A673 (cell line): ENCODE measurements at regions not wholly inside any gene's neighbourhood (a gene's known extent, or its start where the extent isn't known, plus 50 kb on each side); places are given as distances from the start of the nearest gene placed in this dataset.
"Not testable (repeated sequence)": the region's sequence is repeated elsewhere in the genome, so short reads cannot be mapped to it uniquely, and the experiment has no call there.

Source experiments
- BruUV-seq: library from RNA; stranded (reverse); fragments of 400-500 nt; replicated peaks from 2 replicates; lab custom pipeline; 2021; lab: Mats Ljungman, UMichigan
- CTCF ChIA-PET: fragments of 300-600 bp; sonication (Branson Sonifier 250); formaldehyde crosslinking; loops from one replicate; lab custom pipeline; 2022; ENCODE audit warnings: antibody characterized with exemption; lab: Charles Lee
- POLR2A ChIA-PET: fragments of 300-600 bp; sonication (Branson Sonifier 250); formaldehyde crosslinking; loops from one replicate; lab custom pipeline; 2022; ENCODE audit warnings: antibody characterized with exemption; ENCODE audit not compliant: low non-redundant PET; lab: Charles Lee
- DNase-seq: peaks from one replicate; pipeline ENCODE4 v3.0.0-alpha.2; 2015; ENCODE audit warnings: low spot score
- H3K27ac ChIP-seq: fragments of 200-600 bp; sonication (generic); 2 replicates; pipeline ENCODE4 v1.5.1; 2016; ENCODE audit warnings: mixed run types, low read depth, mild to moderate bottlenecking, mixed read lengths, antibody characterized with exemption, low read length; ENCODE audit not compliant: poor library complexity, severe bottlenecking
- H3K27me3 ChIP-seq: fragments of 200-600 bp; sonication (generic); replicated peaks from 2 replicates; pipeline ENCODE4 v1.6.1; 2017; ENCODE audit warnings: mixed run types, low read depth, mild to moderate bottlenecking, mixed read lengths, antibody characterized with exemption, low read length; ENCODE audit not compliant: insufficient read depth, poor library complexity
- H3K36me3 ChIP-seq: fragments of 200-600 bp; sonication (generic); 2 replicates; pipeline ENCODE4 v1.6.1; 2016; ENCODE audit warnings: mixed run types, mild to moderate bottlenecking, mixed read lengths, antibody characterized with exemption, low read length; ENCODE audit not compliant: insufficient read depth, poor library complexity, severe bottlenecking
- H3K4me1 ChIP-seq: fragments of 200-600 bp; sonication (generic); 2 replicates; pipeline ENCODE4 v1.6.1; 2017; ENCODE audit warnings: mixed run types, mild to moderate bottlenecking, mixed read lengths, antibody characterized with exemption, low read length; ENCODE audit not compliant: insufficient read depth, poor library complexity, severe bottlenecking
- H3K4me3 ChIP-seq: fragments of 200-600 bp; sonication (generic); 2 replicates; pipeline ENCODE4 v1.5.1; 2016; ENCODE audit warnings: low read depth, mixed run types, mild to moderate bottlenecking, mixed read lengths, low read length; ENCODE audit not compliant: poor library complexity, severe bottlenecking
- H3K9me3 ChIP-seq: fragments of 200-600 bp; sonication (generic); 2 replicates; pipeline ENCODE4 v1.6.1; 2016; ENCODE audit warnings: mixed run types, low read depth, mild to moderate bottlenecking, mixed read lengths, antibody characterized with exemption, low read length; ENCODE audit not compliant: poor library complexity, severe bottlenecking
- CTCF ChIP-seq: fragments of 300-800, 200-600 bp; sonication (generic); conservative IDR thresholded peaks from 2 replicates; pipeline ENCODE4 v1.5.1; 2017; ENCODE audit warnings: low read depth, mild to moderate bottlenecking, antibody characterized with exemption, low read length, moderate library complexity, mixed read lengths
- EZH2 ChIP-seq: fragments of 200-600 bp; sonication (generic); IDR thresholded peaks from 2 replicates; pipeline ENCODE4 v1.6.1; 2017; ENCODE audit warnings: borderline replicate concordance, low read depth, mild to moderate bottlenecking, mixed read lengths, antibody characterized with exemption, low read length; ENCODE audit not compliant: poor library complexity, severe bottlenecking
- intact Hi-C: fragments of 100-400 bp; cut with micrococcal nuclease; formaldehyde crosslinking; loops from one replicate; pipeline ENCODE4 v1.10.0; 2022; ENCODE audit not compliant: unreplicated experiment

GRCh38 chr1:70503358-70503757, 92.3 kb downstream of the CTH start:
- no peak for DNase-seq
- POLR2A ChIA-PET: interaction anchor here (0.7 kb wide), 1 partner anchor 93 kb away, joined by 3 read pairs; no protein-coding TSS in a partner anchor
- H3K4me1 ChIP-seq: peaks cover 9% of the 10 kb centered on the region
- intact Hi-C loops: no loop called here
- no peak overlapping the region for H3K4me3 ChIP-seq
- no peak for TF ChIP-seq EZH2
- no peak for TF ChIP-seq CTCF
- CTCF ChIA-PET: interaction anchor here (0.7 kb wide), 1 partner anchor 20 kb away, joined by 11 read pairs; no protein-coding TSS in a partner anchor
- H3K9me3 ChIP-seq: no peaks in the 10 kb centered on the region
- H3K27me3 ChIP-seq: no peaks in the 10 kb centered on the region
- H3K36me3 ChIP-seq: no peaks in the 10 kb centered on the region
- no TSS peak for BruUV-seq
- no peak overlapping the region for H3K27ac ChIP-seq

GRCh38 chr1:70504176-70504820, 93.2 kb downstream of the CTH start:
- POLR2A ChIA-PET: interaction anchor here (0.7 kb wide), 1 partner anchor 94 kb away, joined by 3 read pairs; no protein-coding TSS in a partner anchor
- peaks cover 9% of the 10 kb centered on the region for H3K4me1 ChIP-seq
- H3K9me3 ChIP-seq: no peaks in the 10 kb centered on the region
- no peak overlapping the region for H3K27ac ChIP-seq
- H3K36me3 ChIP-seq: no peaks in the 10 kb centered on the region
- peak; percentile 83 for DNase-seq
- BruUV-seq: no TSS peak
- TF ChIP-seq CTCF (no peak), EZH2 (no peak)
- H3K27me3 ChIP-seq: no peaks in the 10 kb centered on the region
- H3K4me3 ChIP-seq: no peak overlapping the region
- intact Hi-C loops: no loop called here
- CTCF ChIA-PET: interaction anchor here (0.7 kb wide), 1 partner anchor 21 kb away, joined by 11 read pairs; no protein-coding TSS in a partner anchor

GRCh38 chr1:70504821-70505193, 93.7 kb downstream of the CTH start:
- Histone ChIP-seq H3K4me1 (peaks cover 14% of the 10 kb centered on the region), H3K36me3 (no peaks in the 10 kb centered on the region), H3K9me3 (no peaks in the 10 kb centered on the region), H3K27ac (no peak overlapping the region), H3K4me3 (no peak overlapping the region), H3K27me3 (no peaks in the 10 kb centered on the region)
- no TSS peak for BruUV-seq
- intact Hi-C loops: loop anchor here (5.0 kb wide), 1 partner anchor 68 kb away; no protein-coding TSS in a partner anchor
- ChIA-PET POLR2A (interaction anchor here (0.7 kb wide), 1 partner anchor 290 kb away, joined by 4 read pairs; no protein-coding TSS in a partner anchor), CTCF (no interaction called here)
- peak; percentile 47 for DNase-seq
- TF ChIP-seq EZH2: no peak

- peaks cover 16% of the 10 kb centered on the region for H3K4me1 ChIP-seq
- CTCF ChIA-PET: interaction anchor here (0.6 kb wide), 1 partner anchor 304 kb away, joined by 3 read pairs; no protein-coding TSS in a partner anchor
- H3K36me3 ChIP-seq, H3K4me3 ChIP-seq, BruUV-seq, H3K27me3 ChIP-seq, H3K27ac ChIP-seq, POLR2A ChIA-PET, DNase-seq, H3K9me3 ChIP-seq: not testable (repeated sequence)
- intact Hi-C loops: loop anchor here (5.0 kb wide), 1 partner anchor 71 kb away; no protein-coding TSS in a partner anchor
These were observed 96.9 kb downstream of the CTH start for GRCh38 chr1:70507991-70508390.
